Heart left ventricle (tissue), 13 donors: ENCODE measurements at regions not wholly inside any gene's neighbourhood (a gene's known extent, or its start where the extent isn't known, plus 50 kb on each side); places are given as distances from the start of the nearest gene placed in this dataset.

Experiments used
- POLR2A ChIP-seq, 2 donors: fragments of 450-650 bp; IDR thresholded peaks; one replicate each; pipeline ENCODE4 v1.6.1; 2017; ENCODE audit warnings: antibody characterized with exemption in 2 of 2, mild to moderate bottlenecking in 2 of 2, moderate library complexity in 2 of 2
- TF ChIP-seq, protein P1 (sequence below), 12 donors: fragments of 200-600 bp; sonication (generic) in 4 of 12; IDR thresholded peaks; one replicate each; pipeline versions ENCODE4 v1.5.0 to v1.8.0; 2018 to 2022; ENCODE audit warnings: antibody characterized with exemption in 12 of 12, mild to moderate bottlenecking in 5 of 12
- donor health status: ischemic (EF 13 %, LVEDD 7.1; RV severe dilation, severe dysfunction).
- donor health status: DM: no; HTN: yes; CAD: no.
- donor health status: DM: no; HTN: no; CAD: no.
- donor health status: ischemic (EF 25% LVEDD 6.9; RV normal size, moderate dysfunction).
- donor health status: ischemic (EF 25% LVEDD 5.7; RV mildly dilated, moderate dysfunction).
- donor health status: ischemic (EF 35%, LVEDD 5.7; RV mildly dilated, moderate dysfunction).
- donor health status: nonischemic (EF 11% LVEDD 7.7; RV severe dilation, severe dysfunction).
- donor health status: DM: yes; HTN: yes; CAD: no.
- donor health status: PGD.
- donor health status: ischemic (EF 29% LVEDD 5.4; RV normal size, mild dysfunction).
- donor health status: nonischemic (EF 23%, LVEDD 6.1; RV moderate dilation, normal function).

DNA sequence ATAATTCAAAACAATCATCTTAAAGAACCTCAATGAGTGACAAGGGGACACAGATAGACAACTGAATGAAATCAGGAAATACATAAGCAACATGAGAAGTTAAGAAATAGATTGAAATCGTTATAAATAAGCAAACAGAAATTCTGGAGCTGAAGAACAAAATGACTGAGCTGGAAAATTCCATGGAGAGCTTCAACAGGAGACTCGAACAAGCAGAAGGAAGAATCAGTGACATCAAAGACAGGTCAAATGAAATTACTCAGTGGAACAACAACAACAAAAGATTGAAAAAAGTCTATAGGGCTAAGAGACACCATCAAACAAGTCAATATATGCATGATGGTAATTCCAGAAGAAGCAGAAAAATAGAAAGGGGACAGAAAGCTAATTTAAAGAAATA lies 89.5 kb upstream of the ALKAL2 start:
- TF ChIP-seq, protein P1, sequence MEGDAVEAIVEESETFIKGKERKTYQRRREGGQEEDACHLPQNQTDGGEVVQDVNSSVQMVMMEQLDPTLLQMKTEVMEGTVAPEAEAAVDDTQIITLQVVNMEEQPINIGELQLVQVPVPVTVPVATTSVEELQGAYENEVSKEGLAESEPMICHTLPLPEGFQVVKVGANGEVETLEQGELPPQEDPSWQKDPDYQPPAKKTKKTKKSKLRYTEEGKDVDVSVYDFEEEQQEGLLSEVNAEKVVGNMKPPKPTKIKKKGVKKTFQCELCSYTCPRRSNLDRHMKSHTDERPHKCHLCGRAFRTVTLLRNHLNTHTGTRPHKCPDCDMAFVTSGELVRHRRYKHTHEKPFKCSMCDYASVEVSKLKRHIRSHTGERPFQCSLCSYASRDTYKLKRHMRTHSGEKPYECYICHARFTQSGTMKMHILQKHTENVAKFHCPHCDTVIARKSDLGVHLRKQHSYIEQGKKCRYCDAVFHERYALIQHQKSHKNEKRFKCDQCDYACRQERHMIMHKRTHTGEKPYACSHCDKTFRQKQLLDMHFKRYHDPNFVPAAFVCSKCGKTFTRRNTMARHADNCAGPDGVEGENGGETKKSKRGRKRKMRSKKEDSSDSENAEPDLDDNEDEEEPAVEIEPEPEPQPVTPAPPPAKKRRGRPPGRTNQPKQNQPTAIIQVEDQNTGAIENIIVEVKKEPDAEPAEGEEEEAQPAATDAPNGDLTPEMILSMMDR (IDR thresholded peaks at IDR 0.05), result no peak
- TF ChIP-seq POLR2A (IDR thresholded peaks at IDR 0.05), result no peak
